SK-N-SH treated with all-trans-retinoic acid at 6 μM for 48 hours (cell line): ENCODE measurements at regions not wholly inside any gene's neighbourhood (a gene's known extent, or its start where the extent isn't known, plus 50 kb on each side); places are given as distances from the start of the nearest gene placed in this dataset.

Source experiments
- ARNTL ChIP-seq: fragments of 450-650 bp; formaldehyde crosslinking; IDR thresholded peaks from 2 replicates; pipeline ENCODE4 v1.5.0; 2020; ENCODE audit warnings: low read depth, mild to moderate bottlenecking, moderate library complexity, borderline replicate concordance
- BACH2 ChIP-seq: fragments of 250-450 bp; sonication (Bioruptor Pico); IDR thresholded peaks from 2 replicates; pipeline ENCODE4 v1.9.0; 2021; ENCODE audit warnings: mild to moderate bottlenecking, borderline replicate concordance
- CSRNP3 ChIP-seq: fragments of 250-450 bp; sonication (Bioruptor Pico); IDR thresholded peaks from 2 replicates; pipeline ENCODE4 v1.5.1; 2021; ENCODE audit warnings: mild to moderate bottlenecking, moderate library complexity
- ESRRG ChIP-seq: fragments of 250-450 bp; sonication (Bioruptor Pico); IDR thresholded peaks from 2 replicates; pipeline ENCODE4 v1.6.1; 2021; ENCODE audit warnings: mild to moderate bottlenecking
- OSR1 ChIP-seq: fragments of 250-450 bp; sonication (Bioruptor Pico); IDR thresholded peaks from 2 replicates; pipeline ENCODE4 v1.8.0; 2022; ENCODE audit warnings: moderate library complexity, mild to moderate bottlenecking, inconsistent platforms
- PATZ1 ChIP-seq: fragments of 250-450 bp; sonication (Bioruptor Pico); IDR thresholded peaks from 2 replicates; pipeline ENCODE4 v1.8.0; 2020; ENCODE audit warnings: mild to moderate bottlenecking, moderate library complexity, borderline replicate concordance
- POU6F1 ChIP-seq: fragments of 250-450 bp; sonication (Bioruptor Pico); IDR thresholded peaks from 2 replicates; pipeline ENCODE4 v1.8.0; 2021; ENCODE audit warnings: low read depth, mild to moderate bottlenecking, moderate library complexity, borderline replicate concordance
- PPARA ChIP-seq: fragments of 250-450 bp; sonication (Bioruptor Pico); IDR thresholded peaks from 2 replicates; pipeline ENCODE4 v1.5.0; 2020; ENCODE audit warnings: mild to moderate bottlenecking, borderline replicate concordance
- TOX ChIP-seq: fragments of 250-450 bp; sonication (Bioruptor Pico); IDR thresholded peaks from 2 replicates; pipeline ENCODE4 v1.8.0; 2021; ENCODE audit warnings: mild to moderate bottlenecking, moderate library complexity, borderline replicate concordance
- ZFP30 ChIP-seq: fragments of 450-650 bp; formaldehyde crosslinking; IDR thresholded peaks from 2 replicates; pipeline ENCODE4 v1.5.0; 2022; ENCODE audit warnings: mild to moderate bottlenecking, moderate library complexity
- ZNF8 ChIP-seq: fragments of 450-650 bp; formaldehyde crosslinking; IDR thresholded peaks from 2 replicates; pipeline ENCODE4 v1.5.0; 2020; ENCODE audit warnings: mild to moderate bottlenecking, moderate library complexity

GRCh38 chr1:239924741-239925350 is 166.8 kb upstream of the FMN2 start:
- TF ChIP-seq PATZ1 = no peak
- TF ChIP-seq ARNTL (CRISPR knock-in tag) = no peak
- TF ChIP-seq TOX (CRISPR knock-in tag) = no peak
- TF ChIP-seq ZFP30 (CRISPR knock-in tag) = no peak
- TF ChIP-seq ZNF8 (CRISPR knock-in tag) = no peak
- no peak for TF ChIP-seq BACH2 (CRISPR knock-in tag)
- no peak for TF ChIP-seq CSRNP3
- TF ChIP-seq PPARA (CRISPR knock-in tag) = no peak
- no peak for TF ChIP-seq ESRRG (CRISPR knock-in tag)
- no peak for TF ChIP-seq POU6F1 (CRISPR knock-in tag)
- TF ChIP-seq OSR1 (CRISPR knock-in tag) = no peak
